ENCODE measurements at regions not wholly inside any gene's neighbourhood (a gene's known extent, or its start where the extent isn't known, plus 50 kb on each side); places are given as distances from the start of the nearest gene placed in this dataset.

- CTCF ChIA-PET = no interaction called here
- POLR2A ChIA-PET = no interaction called here
- no peak for DNase-seq (ENCODE audit: low read depth)
- no peak overlapping the region for H3K4me3 ChIP-seq (ENCODE audit: low read depth, low read length)
- no peak for TF ChIP-seq CTCF (IDR thresholded peaks at IDR 0.05; ENCODE audit: insufficient read depth, low read depth, low read length)
- peaks cover 2% of the 10 kb centered on the region for H3K27me3 ChIP-seq (ENCODE audit: control insufficient read depth, insufficient read depth, low read length)
- no peaks in the 10 kb centered on the region for H3K36me3 ChIP-seq (ENCODE audit: control insufficient read depth, insufficient read depth, low read length)
Measured at GRCh38 chr22:44395118-44396005, 82.6 kb upstream of the SHISAL1 start.

GRCh38 chr22:44394246-44395117, 81.7 kb upstream of the SHISAL1 start:
- H3K36me3 ChIP-seq (ENCODE audit: control insufficient read depth, insufficient read depth, low read length) = no peaks in the 10 kb centered on the region
- no peak overlapping the region for H3K4me3 ChIP-seq (ENCODE audit: low read depth, low read length)
- H3K27me3 ChIP-seq (ENCODE audit: control insufficient read depth, insufficient read depth, low read length) = peaks cover 1% of the 10 kb centered on the region
- ChIA-PET POLR2A (no interaction called here), CTCF (no interaction called here)
- no peak for DNase-seq (ENCODE audit: low read depth)
- no peak for TF ChIP-seq CTCF (IDR thresholded peaks at IDR 0.05; ENCODE audit: insufficient read depth, low read depth, low read length)

- no peak for TF ChIP-seq CTCF (IDR thresholded peaks at IDR 0.05; ENCODE audit: insufficient read depth, low read depth, low read length)
- DNase-seq (ENCODE audit: low read depth) = no peak
- H3K27me3 ChIP-seq (ENCODE audit: control insufficient read depth, insufficient read depth, low read length) = peaks cover 4% of the 10 kb centered on the region
- H3K4me3 ChIP-seq (ENCODE audit: low read depth, low read length) = no peak overlapping the region
- POLR2A ChIA-PET = no interaction called here
- CTCF ChIA-PET = interaction anchor here (1.7 kb wide), 1 partner anchor 9 kb away, joined by 4 read pairs; no protein-coding TSS in a partner anchor
- H3K36me3 ChIP-seq (ENCODE audit: control insufficient read depth, insufficient read depth, low read length) = no peaks in the 10 kb centered on the region
Measured at GRCh38 chr22:44393066-44393465, 80.3 kb upstream of the SHISAL1 start.

GRCh38 chr22:44392446-44392921, 79.7 kb upstream of the SHISAL1 start:
- H3K36me3 ChIP-seq (ENCODE audit: control insufficient read depth, insufficient read depth, low read length) = no peaks in the 10 kb centered on the region
- ChIA-PET POLR2A (no interaction called here), CTCF (interaction anchor here (1.7 kb wide), 1 partner anchor 8 kb away, joined by 4 read pairs; no protein-coding TSS in a partner anchor)
- H3K27me3 ChIP-seq (ENCODE audit: control insufficient read depth, insufficient read depth, low read length) = peaks cover 6% of the 10 kb centered on the region
- no peak overlapping the region for H3K4me3 ChIP-seq (ENCODE audit: low read depth, low read length)
- no peak for TF ChIP-seq CTCF (IDR thresholded peaks at IDR 0.05; ENCODE audit: insufficient read depth, low read depth, low read length)
- DNase-seq (ENCODE audit: low read depth) = no peak

All from BJ (cell line).